ENCODE measurements at regions not wholly inside any gene's neighbourhood (a gene's known extent, or its start where the extent isn't known, plus 50 kb on each side); places are given as distances from the start of the nearest gene placed in this dataset.
A peak's percentile ranks its signal among the peaks of the same experiment; 100 is the strongest.
"Not testable (repeated sequence)": the region's sequence is repeated elsewhere in the genome, so short reads cannot be mapped to it uniquely, and the experiment has no call there.

GRCh38 chr14:89571491-89571890, 154.5 kb upstream of the FOXN3 start:
- Mint-ChIP-seq H3K4me3 (no peak overlapping the region), H3K9me3 (no peaks in the 10 kb centered on the region), H3K27ac (no peak overlapping the region), H3K36me3 (peaks cover 18% of the 10 kb centered on the region), H3K4me1 (peaks cover 3% of the 10 kb centered on the region), H3K27me3 (no peaks in the 10 kb centered on the region)
- ATAC-seq (ENCODE audit: low read depth) (no peak), DNase-seq (no peak)
- POLR2A ChIA-PET = no interaction called here

- Mint-ChIP-seq H3K27ac (no peak overlapping the region), H3K4me3 (no peak overlapping the region), H3K36me3 (peaks cover 33% of the 10 kb centered on the region), H3K4me1 (peaks cover 12% of the 10 kb centered on the region), H3K9me3 (no peaks in the 10 kb centered on the region), H3K27me3 (no peaks in the 10 kb centered on the region)
- POLR2A ChIA-PET = no interaction called here
- DNase-seq = no peak
- no peak for ATAC-seq (ENCODE audit: low read depth)
Measured at GRCh38 chr14:89566644-89567415, 149.8 kb upstream of the FOXN3 start.

DNA sequence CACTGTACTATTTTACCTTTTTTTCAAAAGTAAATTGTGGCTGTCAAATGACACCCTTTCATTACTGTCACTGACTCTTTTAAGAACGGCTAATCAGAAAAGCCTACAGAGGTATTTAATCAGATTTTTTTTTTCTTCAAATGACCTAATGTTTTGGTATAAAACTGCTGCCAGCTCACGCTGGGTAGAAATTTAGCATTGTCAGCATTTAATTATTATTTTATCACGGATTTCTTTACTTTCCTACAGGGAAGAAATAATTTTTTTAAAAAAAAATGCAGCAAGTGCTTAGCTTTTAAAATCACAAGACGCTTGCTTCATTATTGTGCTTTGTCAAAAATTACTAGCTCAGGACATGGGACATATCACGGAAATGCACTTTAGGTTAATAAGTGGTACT, 149.1 kb upstream of the FOXN3 start:
- Mint-ChIP-seq H3K27ac (no peak overlapping the region), H3K27me3 (no peaks in the 10 kb centered on the region), H3K36me3 (peaks cover 37% of the 10 kb centered on the region), H3K4me1 (peaks cover 12% of the 10 kb centered on the region), H3K9me3 (peaks cover 5% of the 10 kb centered on the region), H3K4me3 (no peak overlapping the region)
- POLR2A ChIA-PET = no interaction called here
- DNase-seq = no peak
- ATAC-seq (ENCODE audit: low read depth) = no peak

- Mint-ChIP-seq H3K36me3 (peaks cover 41% of the 10 kb centered on the region), H3K27ac (no peak overlapping the region), H3K27me3 (no peaks in the 10 kb centered on the region), H3K4me1 (peaks cover 12% of the 10 kb centered on the region), H3K4me3 (no peak overlapping the region), H3K9me3 (peaks cover 5% of the 10 kb centered on the region)
- POLR2A ChIA-PET = no interaction called here
- DNase-seq (no peak), ATAC-seq (ENCODE audit: low read depth) (no peak)
Measured at GRCh38 chr14:89565607-89566006, 148.6 kb upstream of the FOXN3 start.

- Mint-ChIP-seq H3K27me3 (no peaks in the 10 kb centered on the region), H3K36me3 (peaks cover 41% of the 10 kb centered on the region), H3K4me1 (peaks cover 12% of the 10 kb centered on the region), H3K27ac (no peak overlapping the region), H3K4me3 (no peak overlapping the region), H3K9me3 (peaks cover 5% of the 10 kb centered on the region)
- POLR2A ChIA-PET = no interaction called here
- ATAC-seq (ENCODE audit: low read depth) (no peak), DNase-seq (no peak)
Measured at GRCh38 chr14:89564989-89565388, 148.0 kb upstream of the FOXN3 start.

GRCh38 chr14:89564286-89564957, 147.4 kb upstream of the FOXN3 start:
- Mint-ChIP-seq H3K36me3 (peaks cover 42% of the 10 kb centered on the region), H3K9me3 (peaks cover 5% of the 10 kb centered on the region), H3K27me3 (no peaks in the 10 kb centered on the region), H3K27ac (no peak overlapping the region), H3K4me1 (peaks cover 12% of the 10 kb centered on the region), H3K4me3 (no peak overlapping the region)
- ATAC-seq (ENCODE audit: low read depth) (no peak), DNase-seq (no peak)
- POLR2A ChIA-PET = no interaction called here

- peaks cover 46% of the 10 kb centered on the region for H3K36me3 Mint-ChIP-seq
Measured at GRCh38 chr14:89563471-89563870, 146.4 kb upstream of the FOXN3 start.

DNA sequence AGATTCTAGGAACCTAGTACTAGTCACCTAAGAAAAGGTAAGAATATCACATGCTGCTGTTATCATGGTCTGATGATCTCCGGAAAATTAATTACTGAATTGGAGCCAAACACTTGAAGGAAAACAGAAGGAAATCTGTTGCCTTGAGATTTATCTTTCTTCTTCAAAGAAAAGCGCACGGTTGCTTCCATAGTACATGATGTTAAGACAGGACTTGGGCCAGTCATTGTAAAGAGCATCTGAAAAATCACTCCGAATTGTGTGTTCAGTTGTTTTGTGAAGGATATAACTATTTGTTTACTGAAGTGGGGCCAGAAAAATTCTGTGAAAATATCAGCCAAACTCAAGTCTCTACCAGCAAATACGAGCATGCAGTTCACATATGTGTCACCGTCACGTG, 134.9 kb upstream of the FOXN3 start:
- H3K4me3 Mint-ChIP-seq = no peak overlapping the region
- H3K36me3 Mint-ChIP-seq = peaks cover 29% of the 10 kb centered on the region
- no peaks in the 10 kb centered on the region for H3K27me3 Mint-ChIP-seq
- peaks cover 1% of the 10 kb centered on the region for H3K9me3 Mint-ChIP-seq
- DNase-seq = no peak
- no peak for ATAC-seq (ENCODE audit: low read depth)
- POLR2A ChIA-PET = no interaction called here
- H3K27ac Mint-ChIP-seq = no peak overlapping the region
- peaks cover 28% of the 10 kb centered on the region for H3K4me1 Mint-ChIP-seq

More at GRCh38 chr14:89563471-89563870, 146.4 kb upstream of the FOXN3 start:
- Mint-ChIP-seq H3K4me3 (no peak overlapping the region), H3K27me3 (no peaks in the 10 kb centered on the region), H3K27ac (peak overlapping the region; percentile 2), H3K4me1 (peaks cover 12% of the 10 kb centered on the region), H3K9me3 (peaks cover 5% of the 10 kb centered on the region)
- POLR2A ChIA-PET = no interaction called here
- no peak for DNase-seq
- no peak for ATAC-seq (ENCODE audit: low read depth)

DNA sequence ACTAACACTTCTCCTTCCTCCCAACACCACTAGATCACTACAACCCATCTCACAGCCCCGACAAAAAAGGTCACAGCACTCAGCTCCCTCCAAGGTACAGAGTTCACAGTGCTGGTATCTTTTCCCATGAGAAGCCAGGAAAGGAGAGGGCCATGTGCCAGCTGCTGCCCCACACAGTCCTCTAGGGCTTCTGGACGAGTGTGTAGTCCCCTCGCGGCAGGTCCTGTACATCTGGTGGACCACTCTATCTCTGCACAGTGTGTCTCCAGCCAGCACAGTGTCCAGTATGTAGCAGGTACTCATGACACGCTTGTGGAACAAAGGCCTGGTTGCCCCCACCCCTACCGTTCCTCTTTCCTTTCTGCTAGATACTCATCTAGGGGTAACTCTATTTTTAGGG, 134.4 kb upstream of the FOXN3 start:
- Mint-ChIP-seq H3K4me3 (no peak overlapping the region), H3K36me3 (peaks cover 24% of the 10 kb centered on the region), H3K4me1 (peaks cover 28% of the 10 kb centered on the region), H3K27ac (no peak overlapping the region), H3K27me3 (no peaks in the 10 kb centered on the region), H3K9me3 (peaks cover 1% of the 10 kb centered on the region)
- POLR2A ChIA-PET = no interaction called here
- ATAC-seq (ENCODE audit: low read depth) = no peak
- DNase-seq = no peak

GRCh38 chr14:89550821-89551220, 133.8 kb upstream of the FOXN3 start:
- no peak for ATAC-seq (ENCODE audit: low read depth)
- Mint-ChIP-seq H3K27ac (no peak overlapping the region), H3K27me3 (no peaks in the 10 kb centered on the region), H3K9me3 (no peaks in the 10 kb centered on the region), H3K4me1 (peaks cover 28% of the 10 kb centered on the region), H3K36me3 (peaks cover 22% of the 10 kb centered on the region), H3K4me3 (no peak overlapping the region)
- POLR2A ChIA-PET = no interaction called here
- DNase-seq = no peak

GRCh38 chr14:89549381-89550125, 132.5 kb upstream of the FOXN3 start:
- ATAC-seq (ENCODE audit: low read depth) = no peak
- Mint-ChIP-seq H3K9me3 (no peaks in the 10 kb centered on the region), H3K27ac (no peak overlapping the region), H3K4me1 (peaks cover 22% of the 10 kb centered on the region), H3K27me3 (no peaks in the 10 kb centered on the region), H3K36me3 (peaks cover 17% of the 10 kb centered on the region), H3K4me3 (no peak overlapping the region)
- no peak for DNase-seq
- POLR2A ChIA-PET = no interaction called here

GRCh38 chr14:89547047-89547446, 130.0 kb upstream of the FOXN3 start:
- ATAC-seq (ENCODE audit: low read depth); H3K27me3 Mint-ChIP-seq; H3K9me3 Mint-ChIP-seq; DNase-seq; POLR2A ChIA-PET; H3K27ac Mint-ChIP-seq; H3K4me3 Mint-ChIP-seq: not testable (repeated sequence)
- Mint-ChIP-seq H3K36me3 (peaks cover 18% of the 10 kb centered on the region), H3K4me1 (peaks cover 31% of the 10 kb centered on the region)

DNA sequence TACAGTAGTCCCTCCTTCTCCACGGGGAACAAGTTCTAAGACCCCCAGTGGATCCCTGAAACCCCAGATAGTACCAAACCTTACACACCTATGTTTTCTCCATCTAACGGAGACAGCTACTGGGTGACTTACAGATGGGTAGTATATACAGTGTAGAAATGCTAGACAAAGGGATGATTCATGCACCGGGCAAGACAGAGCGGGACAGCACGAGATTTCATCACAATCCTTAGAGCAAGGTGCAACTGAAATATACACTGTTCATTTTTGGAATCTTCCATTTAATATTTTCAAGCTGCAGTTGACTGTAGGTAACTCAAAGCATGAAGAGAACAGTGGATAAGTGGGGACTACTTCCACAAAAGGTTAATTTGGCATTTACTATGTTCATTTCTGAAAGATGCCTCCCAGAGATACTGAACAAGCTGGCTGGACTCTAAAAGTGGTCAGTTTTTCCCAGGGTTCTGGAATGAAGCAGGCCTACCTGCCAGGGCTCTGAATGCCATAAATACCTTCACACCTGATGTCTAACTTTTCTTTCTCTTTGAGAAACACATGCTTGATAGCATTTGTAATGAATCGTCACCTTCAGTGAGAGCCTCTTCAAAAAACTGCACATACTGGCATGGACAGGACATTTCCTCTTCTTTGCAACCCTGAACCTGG, 127.7 kb upstream of the FOXN3 start:
- no peaks in the 10 kb centered on the region for H3K9me3 Mint-ChIP-seq
- ATAC-seq (ENCODE audit: low read depth) (no peak), DNase-seq (no peak)
- H3K4me3 Mint-ChIP-seq = no peak overlapping the region
- peaks cover 13% of the 10 kb centered on the region for H3K36me3 Mint-ChIP-seq
- H3K27me3 Mint-ChIP-seq = no peaks in the 10 kb centered on the region
- no peak overlapping the region for H3K27ac Mint-ChIP-seq
- peaks cover 22% of the 10 kb centered on the region for H3K4me1 Mint-ChIP-seq
- POLR2A ChIA-PET = no interaction called here

Measured in activated naive CD8-positive, alpha-beta T cell treated with anti-CD3 and anti-CD28 coated beads, Interleukin-2, amount 10 ng/mL, durations not matched to agents 7 days and 5 days (primary cell).